Prostate gland (tissue), 2 donors: ENCODE measurements at regions not wholly inside any gene's neighbourhood (a gene's known extent, or its start where the extent isn't known, plus 50 kb on each side); places are given as distances from the start of the nearest gene placed in this dataset.

Experiments
- DNase-seq: peaks from one replicate; pipeline ENCODE4 v3.0.0-alpha.2; 2019; ENCODE audit warnings: low spot score
- H3K27ac ChIP-seq, 2 donors: fragments of 200-600 bp; sonication (generic); 2 replicates each; pipeline ENCODE4 v1.5.1; 2017 to 2019
- H3K27me3 ChIP-seq: fragments of 200-600 bp; sonication (generic); replicated peaks from 2 replicates; pipeline ENCODE4 v1.5.1; 2019; ENCODE audit not compliant: insufficient read depth
- H3K36me3 ChIP-seq, 2 donors: fragments of 200-600 bp; sonication (generic); 1 replicate in 1 of 2; 2 replicates in 1 of 2; pipeline versions ENCODE4 v1.5.1 to v1.8.1; 2017 to 2019
- H3K4me1 ChIP-seq: fragments of 200-600 bp; sonication (generic); replicated peaks from 2 replicates; pipeline ENCODE4 v1.5.1; 2019
- H3K4me3 ChIP-seq, 2 donors: fragments of 200-600 bp; sonication (generic); 2 replicates each; pipeline ENCODE4 v1.5.1; 2017 to 2019
- H3K9me3 ChIP-seq: fragments of 200-600 bp; sonication (generic); 2 replicates; pipeline ENCODE4 v1.5.1; 2017
- CTCF ChIP-seq, 4 experiments: fragments of 200-600 bp in 2 of 4; fragments of 450-650 bp in 2 of 4; sonication (generic) in 2 of 4; IDR thresholded peaks; 1 replicate in 3 of 4; 2 replicates in 1 of 4; pipeline ENCODE4 v1.5.1; 2016 to 2019; ENCODE audit warnings: antibody characterized with exemption in 4 of 4, mild to moderate bottlenecking in 2 of 4, moderate library complexity in 2 of 4
- POLR2A ChIP-seq: fragments of 450-650 bp; IDR thresholded peaks from one replicate; pipeline ENCODE4 v1.6.1; 2016; ENCODE audit warnings: antibody characterized with exemption, mild to moderate bottlenecking
- POLR2AphosphoS5 ChIP-seq: sonication (generic); formaldehyde crosslinking; IDR thresholded peaks from one replicate; pipeline ENCODE4 v1.6.1; 2017; ENCODE audit warnings: antibody characterized with exemption
- WGBS: methylation state at CpG from one replicate; pipeline ENCODE4 v1.1.5; 2018; 5-methylcytosine and 5-hydroxymethylcytosine counted together
- intact Hi-C: fragments of 100-400 bp; cut with DNase I; formaldehyde crosslinking; loops from one replicate; pipeline ENCODE4 v1.14.2; 2022

- no peak overlapping the region for H3K27ac ChIP-seq
- H3K4me3 ChIP-seq = no peak overlapping the region
- 81% methylated on average over 3 of the region's 3 CpGs for WGBS
- H3K27me3 ChIP-seq = no peaks in the 10 kb centered on the region
- DNase-seq = no peak
- H3K9me3 ChIP-seq = no peaks in the 10 kb centered on the region
- no peaks in the 10 kb centered on the region for H3K4me1 ChIP-seq
- intact Hi-C loops = loop anchor here (5.0 to 10.0 kb wide), 7 partner anchors 105 to 495 kb away; no protein-coding TSS in a partner anchor
- no peak for TF ChIP-seq POLR2AphosphoS5
- no peak for TF ChIP-seq POLR2A
- no peak for TF ChIP-seq CTCF (IDR thresholded peaks at IDR 0.05)
- no peaks in the 10 kb centered on the region for H3K36me3 ChIP-seq
Measured at GRCh38 chr3:72449551-72449950, 398.7 kb downstream of the SHQ1 start.

GRCh38 chr3:72448858-72449257 lies 399.4 kb downstream of the SHQ1 start:
- no peaks in the 10 kb centered on the region for H3K36me3 ChIP-seq
- intact Hi-C loops = loop anchor here (5.0 to 10.0 kb wide), 7 partner anchors 104 to 494 kb away; no protein-coding TSS in a partner anchor
- WGBS = 77% methylated on average over 3 of the region's 3 CpGs

GRCh38 chr3:72448375-72448823 lies 399.8 kb downstream of the SHQ1 start:
- WGBS = 91% methylated on average over 8 of the region's 8 CpGs
- no peak for DNase-seq
- no peaks in the 10 kb centered on the region for H3K9me3 ChIP-seq
- no peaks in the 10 kb centered on the region for H3K36me3 ChIP-seq
- intact Hi-C loops = loop anchor here (5.0 to 10.0 kb wide), 7 partner anchors 104 to 494 kb away; no protein-coding TSS in a partner anchor
- no peaks in the 10 kb centered on the region for H3K4me1 ChIP-seq
- no peak overlapping the region for H3K4me3 ChIP-seq
- TF ChIP-seq POLR2AphosphoS5 (no peak), CTCF (IDR thresholded peaks at IDR 0.05) (no peak), POLR2A (no peak)
- H3K27ac ChIP-seq = no peak overlapping the region
- H3K27me3 ChIP-seq = no peaks in the 10 kb centered on the region

More at GRCh38 chr3:72448858-72449257, 399.4 kb downstream of the SHQ1 start:
- no peak overlapping the region for H3K4me3 ChIP-seq
- no peaks in the 10 kb centered on the region for H3K27me3 ChIP-seq
- H3K27ac ChIP-seq = no peak overlapping the region
- no peaks in the 10 kb centered on the region for H3K9me3 ChIP-seq
- DNase-seq = no peak
- no peaks in the 10 kb centered on the region for H3K4me1 ChIP-seq
- TF ChIP-seq POLR2A (no peak), CTCF (IDR thresholded peaks at IDR 0.05) (no peak), POLR2AphosphoS5 (no peak)

DNA sequence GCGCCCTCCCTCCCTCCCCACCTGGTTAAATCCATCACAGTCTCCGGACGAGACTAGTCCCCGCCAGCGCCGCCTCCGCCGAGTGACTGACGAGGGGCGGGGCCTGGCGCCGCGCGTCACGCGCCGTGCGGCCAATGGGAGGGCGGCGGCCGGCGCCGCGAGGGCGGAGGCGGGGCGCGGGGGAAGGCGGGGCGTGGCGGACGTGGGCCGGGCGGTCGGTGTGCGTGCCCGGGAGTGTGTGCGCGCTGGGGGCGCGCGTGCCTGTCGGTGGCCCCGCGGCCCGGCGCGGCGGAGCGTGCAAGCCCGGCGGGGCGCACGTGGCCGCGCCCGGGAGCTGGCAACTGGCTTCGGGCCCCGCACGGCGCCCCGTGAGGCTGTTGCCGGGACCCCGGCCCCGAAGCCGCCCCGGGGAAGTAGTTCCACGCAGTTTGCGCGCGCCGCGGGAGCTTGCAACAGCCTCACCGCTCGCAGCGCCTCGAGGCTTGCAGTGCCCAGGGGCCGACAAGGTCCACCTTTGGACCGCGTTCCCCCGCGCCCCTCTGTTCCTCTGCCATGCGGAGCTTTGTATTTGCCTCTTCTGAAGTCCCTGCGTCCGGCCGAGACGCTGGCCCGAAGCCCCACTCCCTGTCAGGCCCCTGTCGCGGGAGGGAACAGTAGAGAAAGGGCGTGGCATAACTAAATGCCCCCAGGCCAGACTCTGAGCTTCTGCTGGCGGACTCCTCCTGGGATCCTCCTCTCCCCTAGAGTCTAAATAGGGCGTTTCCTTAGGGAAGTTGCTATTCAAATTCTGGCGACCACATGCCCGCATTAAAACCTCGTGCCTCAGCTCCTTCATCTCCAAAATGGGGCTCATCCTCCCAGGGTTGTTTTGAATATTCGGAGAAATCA lies 400.9 kb downstream of the SHQ1 start:
- no peaks in the 10 kb centered on the region for H3K4me1 ChIP-seq
- TF ChIP-seq CTCF (IDR thresholded peaks at IDR 0.05) (peak in 1 of 4 experiments; percentile 29), POLR2A (no peak), POLR2AphosphoS5 (no peak)
- WGBS = 14% methylated on average over 49 of the region's 97 CpGs
- peak overlapping the region; percentile 82 to 90 for H3K4me3 ChIP-seq
- no peaks in the 10 kb centered on the region for H3K9me3 ChIP-seq
- DNase-seq = peak; percentile 92
- H3K27ac ChIP-seq = peak overlapping the region; percentile 93 to 94
- intact Hi-C loops = loop anchor here (5.0 to 10.0 kb wide), 7 partner anchors 103 to 493 kb away; no protein-coding TSS in a partner anchor
- H3K27me3 ChIP-seq = no peaks in the 10 kb centered on the region
- no peaks in the 10 kb centered on the region for H3K36me3 ChIP-seq
